ENCODE measurements at regions not wholly inside any gene's neighbourhood (a gene's known extent, or its start where the extent isn't known, plus 50 kb on each side); places are given as distances from the start of the nearest gene placed in this dataset.
A peak's percentile ranks its signal among the peaks of the same experiment; 100 is the strongest.
"Not testable (repeated sequence)": the region's sequence is repeated elsewhere in the genome, so short reads cannot be mapped to it uniquely, and the experiment has no call there.

DNA sequence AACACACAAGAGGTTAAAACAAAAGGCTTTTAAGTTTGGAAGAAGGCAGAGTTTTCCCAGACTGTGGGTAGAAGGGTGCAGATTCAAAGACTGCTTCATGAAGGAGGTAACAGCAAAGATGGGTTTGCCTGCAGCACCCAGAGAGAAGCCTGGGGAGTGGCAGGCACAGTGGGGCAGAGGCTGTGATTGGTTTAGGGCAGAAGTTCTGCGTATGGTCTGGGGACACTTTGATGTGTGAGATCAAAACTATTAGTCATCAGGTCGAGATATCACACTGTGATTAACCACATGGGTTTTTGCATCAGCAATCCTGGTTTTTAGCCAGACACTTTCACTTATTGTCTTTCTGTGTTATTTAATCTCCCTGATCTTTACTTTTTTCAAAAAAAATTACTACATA is 188.8 kb upstream of the GLRA1 start:
- no peaks in the 10 kb centered on the region for H3K9me3 Mint-ChIP-seq (ENCODE audit: unreplicated experiment)
- no peak overlapping the region for H3K27ac Mint-ChIP-seq (ENCODE audit: unreplicated experiment)
- no peak for DNase-seq
- H3K27me3 Mint-ChIP-seq (ENCODE audit: unreplicated experiment) = peaks cover 2% of the 10 kb centered on the region
- peaks cover 6% of the 10 kb centered on the region for H3K4me1 Mint-ChIP-seq (ENCODE audit: low read depth, unreplicated experiment)
- H3K36me3 Mint-ChIP-seq (ENCODE audit: unreplicated experiment) = peaks cover 6% of the 10 kb centered on the region
- TF ChIP-seq, protein P1, sequence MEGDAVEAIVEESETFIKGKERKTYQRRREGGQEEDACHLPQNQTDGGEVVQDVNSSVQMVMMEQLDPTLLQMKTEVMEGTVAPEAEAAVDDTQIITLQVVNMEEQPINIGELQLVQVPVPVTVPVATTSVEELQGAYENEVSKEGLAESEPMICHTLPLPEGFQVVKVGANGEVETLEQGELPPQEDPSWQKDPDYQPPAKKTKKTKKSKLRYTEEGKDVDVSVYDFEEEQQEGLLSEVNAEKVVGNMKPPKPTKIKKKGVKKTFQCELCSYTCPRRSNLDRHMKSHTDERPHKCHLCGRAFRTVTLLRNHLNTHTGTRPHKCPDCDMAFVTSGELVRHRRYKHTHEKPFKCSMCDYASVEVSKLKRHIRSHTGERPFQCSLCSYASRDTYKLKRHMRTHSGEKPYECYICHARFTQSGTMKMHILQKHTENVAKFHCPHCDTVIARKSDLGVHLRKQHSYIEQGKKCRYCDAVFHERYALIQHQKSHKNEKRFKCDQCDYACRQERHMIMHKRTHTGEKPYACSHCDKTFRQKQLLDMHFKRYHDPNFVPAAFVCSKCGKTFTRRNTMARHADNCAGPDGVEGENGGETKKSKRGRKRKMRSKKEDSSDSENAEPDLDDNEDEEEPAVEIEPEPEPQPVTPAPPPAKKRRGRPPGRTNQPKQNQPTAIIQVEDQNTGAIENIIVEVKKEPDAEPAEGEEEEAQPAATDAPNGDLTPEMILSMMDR (IDR thresholded peaks at IDR 0.05; ENCODE audit: partially characterized antibody, unreplicated experiment) = no peak
- H3K4me3 Mint-ChIP-seq (ENCODE audit: unreplicated experiment) = no peak overlapping the region

DNA sequence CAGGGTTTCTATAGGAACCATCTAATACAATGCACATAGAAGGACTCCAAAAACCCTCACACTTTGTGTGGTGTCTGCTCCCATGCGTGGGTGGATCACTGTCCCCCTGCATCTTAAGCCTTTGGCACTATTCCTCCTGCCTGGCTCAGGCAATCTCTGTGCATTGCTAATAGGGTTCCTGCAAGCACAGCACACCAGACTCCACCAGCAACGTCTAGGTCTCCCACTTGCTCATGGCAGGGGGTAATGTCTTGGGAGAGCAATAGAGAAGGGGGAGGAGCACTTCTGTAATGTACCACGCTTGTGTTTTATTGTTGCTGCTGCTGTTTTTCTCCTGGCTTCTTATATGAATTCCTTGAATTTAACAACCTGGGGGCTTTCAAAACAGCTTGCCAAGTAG is 182.6 kb upstream of the GLRA1 start:
- no peaks in the 10 kb centered on the region for H3K27me3 Mint-ChIP-seq (ENCODE audit: unreplicated experiment)
- H3K36me3 Mint-ChIP-seq (ENCODE audit: unreplicated experiment) = peaks cover 6% of the 10 kb centered on the region
- H3K4me3 Mint-ChIP-seq (ENCODE audit: unreplicated experiment) = no peak overlapping the region
- H3K9me3 Mint-ChIP-seq (ENCODE audit: unreplicated experiment) = no peaks in the 10 kb centered on the region
- H3K27ac Mint-ChIP-seq (ENCODE audit: unreplicated experiment) = no peak overlapping the region
- H3K4me1 Mint-ChIP-seq (ENCODE audit: low read depth, unreplicated experiment) = peaks cover 8% of the 10 kb centered on the region
- no peak for DNase-seq
- TF ChIP-seq, protein P1 (IDR thresholded peaks at IDR 0.05; ENCODE audit: partially characterized antibody, unreplicated experiment) = no peak

DNA sequence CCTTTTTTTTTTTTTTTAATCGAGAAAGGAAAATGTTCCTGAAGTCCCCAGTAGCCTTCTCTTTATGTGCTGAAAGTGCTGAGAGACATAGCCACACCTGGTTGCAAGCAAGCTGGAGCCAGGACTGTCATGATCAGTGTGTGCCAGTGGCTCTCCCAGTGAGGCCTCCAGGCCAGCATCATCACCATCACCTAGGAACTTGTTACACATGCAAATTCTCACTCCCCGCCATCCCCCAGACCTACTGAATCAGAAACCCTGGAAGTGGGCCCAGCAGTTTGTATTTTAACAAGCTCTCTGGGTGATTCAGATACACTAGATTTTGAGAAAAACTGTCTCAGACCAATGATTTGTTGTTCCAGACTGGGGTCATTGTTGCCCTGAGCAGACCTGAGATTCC is 181.9 kb upstream of the GLRA1 start:
- TF ChIP-seq, protein P1 (IDR thresholded peaks at IDR 0.05; ENCODE audit: partially characterized antibody, unreplicated experiment) = no peak
- no peak overlapping the region for H3K4me3 Mint-ChIP-seq (ENCODE audit: unreplicated experiment)
- peaks cover 8% of the 10 kb centered on the region for H3K4me1 Mint-ChIP-seq (ENCODE audit: low read depth, unreplicated experiment)
- no peak for DNase-seq
- no peak overlapping the region for H3K27ac Mint-ChIP-seq (ENCODE audit: unreplicated experiment)
- no peaks in the 10 kb centered on the region for H3K27me3 Mint-ChIP-seq (ENCODE audit: unreplicated experiment)
- no peaks in the 10 kb centered on the region for H3K9me3 Mint-ChIP-seq (ENCODE audit: unreplicated experiment)
- H3K36me3 Mint-ChIP-seq (ENCODE audit: unreplicated experiment) = peaks cover 6% of the 10 kb centered on the region

DNA sequence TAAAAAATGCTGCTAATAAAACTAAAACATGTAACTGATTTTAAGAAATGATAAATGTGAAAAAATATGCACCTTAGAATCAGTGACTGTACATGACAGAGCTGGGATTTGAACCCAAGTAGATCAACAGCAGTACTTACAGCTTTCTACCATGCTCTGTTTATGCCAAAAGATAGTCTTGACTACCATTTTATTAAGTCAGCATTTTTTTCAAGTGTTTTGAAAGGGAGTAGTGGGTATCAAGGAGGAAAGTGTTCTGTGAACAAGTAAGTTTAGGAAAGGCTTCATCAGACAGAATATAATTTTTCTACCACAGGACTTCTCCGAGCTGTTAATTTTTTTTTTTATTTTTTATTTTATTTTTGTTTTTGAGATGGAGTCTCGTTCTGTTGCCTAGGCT is 180.4 kb upstream of the GLRA1 start:
- no peak for DNase-seq
- H3K4me3 Mint-ChIP-seq (ENCODE audit: unreplicated experiment) = no peak overlapping the region
- peaks cover 13% of the 10 kb centered on the region for H3K4me1 Mint-ChIP-seq (ENCODE audit: low read depth, unreplicated experiment)
- H3K36me3 Mint-ChIP-seq (ENCODE audit: unreplicated experiment) = peaks cover under 1% of the 10 kb centered on the region
- no peak overlapping the region for H3K27ac Mint-ChIP-seq (ENCODE audit: unreplicated experiment)
- no peaks in the 10 kb centered on the region for H3K9me3 Mint-ChIP-seq (ENCODE audit: unreplicated experiment)
- H3K27me3 Mint-ChIP-seq (ENCODE audit: unreplicated experiment) = no peaks in the 10 kb centered on the region
- TF ChIP-seq, protein P1 (IDR thresholded peaks at IDR 0.05; ENCODE audit: partially characterized antibody, unreplicated experiment) = no peak

DNA sequence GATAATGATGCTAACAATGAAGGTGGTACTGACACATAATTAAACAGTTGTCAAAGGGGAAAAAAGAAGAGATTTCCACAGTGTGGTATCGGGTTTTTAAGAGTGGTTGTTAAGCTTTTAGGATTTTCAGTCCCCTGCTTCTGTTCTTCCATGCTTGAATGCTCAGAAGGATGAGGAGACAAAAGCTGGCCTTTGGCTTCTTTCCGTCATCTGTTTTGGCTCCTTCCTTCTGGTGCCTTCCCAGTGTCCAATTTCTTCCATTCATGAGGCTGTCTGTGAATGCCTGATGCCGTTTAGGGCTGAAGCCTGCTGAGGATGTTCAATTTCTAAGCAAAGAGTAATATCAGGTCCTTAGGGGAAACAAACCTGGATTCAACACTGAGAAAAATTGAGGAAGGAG is 179.6 kb upstream of the GLRA1 start:
- Mint-ChIP-seq H3K27me3 (ENCODE audit: unreplicated experiment) (no peaks in the 10 kb centered on the region), H3K4me3 (ENCODE audit: unreplicated experiment) (no peak overlapping the region), H3K36me3 (ENCODE audit: unreplicated experiment) (no peaks in the 10 kb centered on the region), H3K27ac (ENCODE audit: unreplicated experiment) (peak overlapping the region; percentile 76), H3K4me1 (ENCODE audit: low read depth, unreplicated experiment) (peaks cover 13% of the 10 kb centered on the region), H3K9me3 (ENCODE audit: unreplicated experiment) (no peaks in the 10 kb centered on the region)
- TF ChIP-seq, protein P1 (IDR thresholded peaks at IDR 0.05; ENCODE audit: partially characterized antibody, unreplicated experiment) = no peak
- DNase-seq = no peak

DNA sequence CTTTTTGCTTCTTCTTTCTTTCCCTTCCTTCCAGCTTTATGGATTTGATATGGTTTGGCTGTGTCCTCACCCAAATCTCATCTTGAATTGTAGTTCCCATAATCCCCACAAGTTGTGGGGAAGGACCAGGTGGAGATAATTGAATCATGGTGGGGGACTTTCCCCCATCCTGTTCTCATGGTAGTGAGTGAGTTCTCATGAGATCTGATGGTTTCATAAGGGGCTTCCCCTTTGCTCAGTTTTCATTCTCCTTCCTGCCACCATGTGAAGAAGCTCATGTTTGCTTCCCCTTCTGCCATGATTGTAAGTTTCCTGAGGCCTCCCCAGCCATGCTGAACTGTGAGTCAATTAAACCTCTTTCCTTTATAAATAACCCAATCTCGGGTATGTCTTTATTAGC is 178.3 kb upstream of the GLRA1 start:
- not testable (repeated sequence) for H3K4me3 Mint-ChIP-seq (ENCODE audit: unreplicated experiment); DNase-seq; H3K27ac Mint-ChIP-seq (ENCODE audit: unreplicated experiment); H3K36me3 Mint-ChIP-seq (ENCODE audit: unreplicated experiment); H3K27me3 Mint-ChIP-seq (ENCODE audit: unreplicated experiment); H3K9me3 Mint-ChIP-seq (ENCODE audit: unreplicated experiment)
- peaks cover 13% of the 10 kb centered on the region for H3K4me1 Mint-ChIP-seq (ENCODE audit: low read depth, unreplicated experiment)
